Activated naive CD8-positive, alpha-beta T cell treated with anti-CD3 and anti-CD28 coated beads, Interleukin-2, amount 50 U/mL, for 24 hours (primary cell): ENCODE measurements at regions not wholly inside any gene's neighbourhood (a gene's known extent, or its start where the extent isn't known, plus 50 kb on each side); places are given as distances from the start of the nearest gene placed in this dataset.

Experiments
- ATAC-seq: fragments of 150-1000 bp; cut with Tn5 transposase; one replicate; pipeline ENCODE4 v1.10.0; 2021
- DNase-seq: peaks from one replicate; pipeline ENCODE4 v3.0.0; 2021
- H3K27ac Mint-ChIP-seq: one replicate; pipeline ENCODE4 v1.8.0; 2021; ENCODE audit warnings: mild to moderate bottlenecking, mixed read lengths
- H3K27me3 Mint-ChIP-seq: one replicate; pipeline ENCODE4 v1.8.0; 2021; ENCODE audit warnings: mixed read lengths
- H3K36me3 Mint-ChIP-seq: one replicate; pipeline ENCODE4 v1.8.0; 2021; ENCODE audit warnings: low read depth, mixed read lengths
- H3K4me1 Mint-ChIP-seq: one replicate; pipeline ENCODE4 v1.8.0; 2021; ENCODE audit warnings: mixed read lengths
- H3K4me3 Mint-ChIP-seq: one replicate; pipeline ENCODE4 v1.8.0; 2021; ENCODE audit warnings: mild to moderate bottlenecking, moderate library complexity, mixed read lengths
- H3K9me3 Mint-ChIP-seq: one replicate; pipeline ENCODE4 v1.8.0; 2021; ENCODE audit warnings: mixed read lengths

DNA sequence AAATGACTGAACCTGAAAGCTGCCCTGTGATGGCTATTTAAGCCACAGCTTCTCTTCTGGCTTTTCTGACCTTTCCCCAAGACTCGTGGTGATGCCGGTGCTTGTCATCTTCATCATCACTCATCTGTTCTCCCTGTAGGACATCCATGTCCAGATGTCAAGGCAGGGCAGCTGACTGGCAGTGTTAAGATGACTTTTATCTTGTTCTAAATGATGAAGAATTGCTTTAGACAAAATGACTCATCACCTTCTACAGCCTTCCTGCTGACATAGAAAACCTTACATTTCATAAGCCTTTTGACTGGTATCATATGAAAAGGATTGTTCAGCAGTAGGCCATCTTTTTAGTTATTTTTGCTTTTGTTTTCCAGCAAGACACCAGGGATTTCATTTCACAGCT lies 67.0 kb upstream of the GPR149 start:
- H3K27me3 Mint-ChIP-seq = no peaks in the 10 kb centered on the region
- no peaks in the 10 kb centered on the region for H3K4me1 Mint-ChIP-seq
- no peaks in the 10 kb centered on the region for H3K36me3 Mint-ChIP-seq
- H3K4me3 Mint-ChIP-seq = no peak overlapping the region
- no peaks in the 10 kb centered on the region for H3K9me3 Mint-ChIP-seq
- no peak for DNase-seq
- no peak for ATAC-seq
- no peak overlapping the region for H3K27ac Mint-ChIP-seq

DNA sequence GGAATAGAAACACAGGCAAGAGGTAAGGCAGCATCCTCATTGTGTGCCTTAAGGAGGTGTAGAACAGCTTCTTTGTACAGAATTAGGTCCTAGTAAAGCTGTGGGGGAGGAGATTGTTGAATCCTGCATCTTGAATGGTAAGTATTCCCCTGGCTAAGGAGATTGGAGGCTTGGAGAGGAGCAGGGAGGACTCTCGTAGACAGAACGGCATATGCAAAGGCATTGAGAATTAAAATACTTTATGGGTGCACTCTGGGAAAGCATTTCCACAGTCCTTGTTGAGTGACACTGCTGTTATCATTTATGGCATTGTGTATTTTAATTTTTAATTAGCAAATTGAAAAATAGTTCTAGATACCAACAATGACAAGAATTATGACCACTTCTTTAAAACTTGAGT lies 66.5 kb upstream of the GPR149 start:
- no peak overlapping the region for H3K4me3 Mint-ChIP-seq
- no peaks in the 10 kb centered on the region for H3K9me3 Mint-ChIP-seq
- H3K4me1 Mint-ChIP-seq = no peaks in the 10 kb centered on the region
- no peak for ATAC-seq
- no peaks in the 10 kb centered on the region for H3K27me3 Mint-ChIP-seq
- H3K36me3 Mint-ChIP-seq = no peaks in the 10 kb centered on the region
- no peak overlapping the region for H3K27ac Mint-ChIP-seq
- DNase-seq = no peak

DNA sequence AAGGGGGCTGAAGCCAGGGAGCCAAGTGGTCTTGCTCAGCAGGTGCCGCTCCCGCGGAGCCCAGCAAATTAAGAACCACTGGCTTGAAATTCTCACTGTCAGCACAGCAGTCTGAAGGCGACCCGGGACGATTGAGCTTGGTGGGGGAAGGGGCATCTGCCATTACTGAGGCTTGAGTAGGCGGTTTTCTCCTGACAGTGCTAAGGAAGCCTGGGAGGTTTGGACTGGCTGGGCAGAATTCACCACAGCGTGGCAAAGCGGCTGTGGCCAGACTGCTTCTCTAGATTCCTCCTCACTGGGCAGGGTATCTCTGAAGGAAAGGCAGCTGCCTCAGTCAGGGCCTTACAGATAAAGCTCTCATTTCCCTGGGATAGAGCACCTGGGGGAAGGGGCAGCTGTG lies 57.0 kb upstream of the GPR149 start:
- Mint-ChIP-seq H3K4me3 (no peak overlapping the region), H3K27ac (no peak overlapping the region), H3K36me3 (no peaks in the 10 kb centered on the region), H3K4me1 (no peaks in the 10 kb centered on the region), H3K9me3 (no peaks in the 10 kb centered on the region), H3K27me3 (no peaks in the 10 kb centered on the region)
- no peak for ATAC-seq
- no peak for DNase-seq

DNA sequence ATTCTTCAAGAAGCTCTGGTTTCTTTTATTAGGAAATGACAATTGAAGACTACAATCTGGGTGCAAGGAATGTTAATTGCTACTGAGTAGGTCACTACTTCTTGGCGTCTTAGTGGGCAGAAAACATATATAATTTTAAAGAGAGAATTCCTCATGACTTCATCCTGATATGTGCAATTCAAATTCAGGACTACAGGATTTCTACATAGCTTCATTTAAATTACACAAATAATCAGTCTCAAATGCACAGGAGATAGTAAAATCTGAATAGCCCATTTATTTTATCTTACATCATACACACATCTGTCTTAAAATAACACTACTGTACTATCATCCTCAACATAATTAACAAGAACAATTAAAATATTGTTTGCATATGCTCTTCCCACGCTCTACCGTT lies 52.5 kb upstream of the GPR149 start:
- Mint-ChIP-seq H3K4me1 (no peaks in the 10 kb centered on the region), H3K4me3 (no peak overlapping the region), H3K36me3 (no peaks in the 10 kb centered on the region), H3K9me3 (peaks cover 4% of the 10 kb centered on the region), H3K27ac (no peak overlapping the region), H3K27me3 (no peaks in the 10 kb centered on the region)
- ATAC-seq (no peak), DNase-seq (no peak)

DNA sequence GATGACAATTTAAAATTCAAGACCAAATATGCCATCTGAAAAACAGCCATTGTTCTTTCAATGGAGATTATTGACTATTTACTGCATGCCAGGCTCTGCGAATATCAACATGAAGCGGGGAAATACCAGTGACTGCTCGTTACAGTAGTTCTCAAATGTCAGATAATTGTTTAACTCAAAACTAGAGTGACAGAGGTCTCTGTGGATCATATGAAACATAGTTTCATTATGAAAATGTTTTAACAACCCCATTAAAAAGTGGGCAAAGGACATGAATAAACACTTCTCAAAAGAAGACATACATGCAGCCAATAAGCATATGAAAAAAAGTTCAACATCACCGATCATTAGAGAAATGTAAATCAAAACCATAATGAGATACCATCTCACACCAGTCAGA lies 50.0 kb upstream of the GPR149 start:
- ATAC-seq = no peak
- H3K4me3 Mint-ChIP-seq = no peak overlapping the region
- no peaks in the 10 kb centered on the region for H3K27me3 Mint-ChIP-seq
- H3K27ac Mint-ChIP-seq = no peak overlapping the region
- peaks cover 4% of the 10 kb centered on the region for H3K9me3 Mint-ChIP-seq
- DNase-seq = no peak
- no peaks in the 10 kb centered on the region for H3K36me3 Mint-ChIP-seq
- H3K4me1 Mint-ChIP-seq = no peaks in the 10 kb centered on the region
